ENCODE measurements at regions not wholly inside any gene's neighbourhood (a gene's known extent, or its start where the extent isn't known, plus 50 kb on each side); places are given as distances from the start of the nearest gene placed in this dataset.
A peak's percentile ranks its signal among the peaks of the same experiment; 100 is the strongest.

- Histone ChIP-seq H3K27ac (no peak overlapping the region), H3K27me3 (no peaks in the 10 kb centered on the region), H3K9me3 (no peaks in the 10 kb centered on the region), H3K4me3 (no peak overlapping the region), H3K4me1 (no peaks in the 10 kb centered on the region), H3K9ac (ENCODE audit: low read depth in 2 of 2, low read length in 2 of 2) (no peak overlapping the region), H3K36me3 (no peaks in the 10 kb centered on the region)
- DNase-seq = peak; percentile 1
- no peak for TF ChIP-seq CTCF (IDR thresholded peaks at IDR 0.05)
- intact Hi-C loops (cut with DNase I) = no loop called here
Measured at GRCh38 chr13:40391788-40392187, 274.7 kb downstream of the FOXO1 start.

- intact Hi-C loops (cut with DNase I) = no loop called here
- DNase-seq = no peak
- no peak for TF ChIP-seq CTCF (IDR thresholded peaks at IDR 0.05)
- H3K27ac ChIP-seq = no peak overlapping the region
- no peaks in the 10 kb centered on the region for H3K27me3 ChIP-seq
- no peaks in the 10 kb centered on the region for H3K9me3 ChIP-seq
- no peaks in the 10 kb centered on the region for H3K36me3 ChIP-seq
- no peak overlapping the region for H3K4me3 ChIP-seq
- H3K4me1 ChIP-seq = no peaks in the 10 kb centered on the region
- no peak overlapping the region for H3K9ac ChIP-seq (ENCODE audit: low read depth in 2 of 2, low read length in 2 of 2)
Measured at GRCh38 chr13:40394304-40394985, 272.0 kb downstream of the FOXO1 start.

GRCh38 chr13:40398065-40398464, 268.4 kb downstream of the FOXO1 start:
- Histone ChIP-seq H3K36me3 (no peaks in the 10 kb centered on the region), H3K9ac (ENCODE audit: low read depth in 2 of 2, low read length in 2 of 2) (no peak overlapping the region), H3K9me3 (no peaks in the 10 kb centered on the region), H3K27ac (no peak overlapping the region), H3K27me3 (no peaks in the 10 kb centered on the region), H3K4me1 (peaks cover 12% of the 10 kb centered on the region), H3K4me3 (no peak overlapping the region)
- TF ChIP-seq CTCF (IDR thresholded peaks at IDR 0.05) = no peak
- DNase-seq = no peak
- intact Hi-C loops (cut with DNase I) = no loop called here

GRCh38 chr13:40399756-40400155, 266.7 kb downstream of the FOXO1 start:
- intact Hi-C loops (cut with DNase I) = loop anchor here (5.0 kb wide), 1 partner anchor 263 kb away; no protein-coding TSS in a partner anchor
- peaks cover 18% of the 10 kb centered on the region for H3K4me1 ChIP-seq
- DNase-seq = no peak
- TF ChIP-seq CTCF (IDR thresholded peaks at IDR 0.05) = no peak
- H3K27ac ChIP-seq = no peak overlapping the region
- no peaks in the 10 kb centered on the region for H3K36me3 ChIP-seq
- H3K9me3 ChIP-seq = no peaks in the 10 kb centered on the region
- no peak overlapping the region for H3K4me3 ChIP-seq
- no peaks in the 10 kb centered on the region for H3K27me3 ChIP-seq
- H3K9ac ChIP-seq (ENCODE audit: low read depth in 2 of 2, low read length in 2 of 2) = no peak overlapping the region

- Histone ChIP-seq H3K4me1 (peaks cover 18% of the 10 kb centered on the region), H3K36me3 (no peaks in the 10 kb centered on the region), H3K9me3 (no peaks in the 10 kb centered on the region), H3K9ac (ENCODE audit: low read depth in 2 of 2, low read length in 2 of 2) (peak overlapping the region in 1 of 2 donors; percentile 3), H3K4me3 (no peak overlapping the region), H3K27me3 (no peaks in the 10 kb centered on the region), H3K27ac (peak overlapping the region; percentile 65)
- intact Hi-C loops (cut with DNase I) = loop anchor here (5.0 kb wide), 1 partner anchor 260 kb away; no protein-coding TSS in a partner anchor
- TF ChIP-seq CTCF (IDR thresholded peaks at IDR 0.05) = no peak
- DNase-seq = peak; percentile 97
Measured at GRCh38 chr13:40401911-40402776, 264.3 kb downstream of the FOXO1 start.

Data from colonic mucosa (tissue), 4 donors.